ENCODE measurements at regions not wholly inside any gene's neighbourhood (a gene's known extent, or its start where the extent isn't known, plus 50 kb on each side); places are given as distances from the start of the nearest gene placed in this dataset.

GRCh38 chr12:114134922-114135321, 168.8 kb upstream of the RBM19 start:
- DNase-seq (ENCODE audit: extremely low read depth, low read depth): no peak
- no peak overlapping the region for H3K4me3 ChIP-seq (replicated peaks; ENCODE audit: low read depth, low read length)
- TF ChIP-seq, protein P1, sequence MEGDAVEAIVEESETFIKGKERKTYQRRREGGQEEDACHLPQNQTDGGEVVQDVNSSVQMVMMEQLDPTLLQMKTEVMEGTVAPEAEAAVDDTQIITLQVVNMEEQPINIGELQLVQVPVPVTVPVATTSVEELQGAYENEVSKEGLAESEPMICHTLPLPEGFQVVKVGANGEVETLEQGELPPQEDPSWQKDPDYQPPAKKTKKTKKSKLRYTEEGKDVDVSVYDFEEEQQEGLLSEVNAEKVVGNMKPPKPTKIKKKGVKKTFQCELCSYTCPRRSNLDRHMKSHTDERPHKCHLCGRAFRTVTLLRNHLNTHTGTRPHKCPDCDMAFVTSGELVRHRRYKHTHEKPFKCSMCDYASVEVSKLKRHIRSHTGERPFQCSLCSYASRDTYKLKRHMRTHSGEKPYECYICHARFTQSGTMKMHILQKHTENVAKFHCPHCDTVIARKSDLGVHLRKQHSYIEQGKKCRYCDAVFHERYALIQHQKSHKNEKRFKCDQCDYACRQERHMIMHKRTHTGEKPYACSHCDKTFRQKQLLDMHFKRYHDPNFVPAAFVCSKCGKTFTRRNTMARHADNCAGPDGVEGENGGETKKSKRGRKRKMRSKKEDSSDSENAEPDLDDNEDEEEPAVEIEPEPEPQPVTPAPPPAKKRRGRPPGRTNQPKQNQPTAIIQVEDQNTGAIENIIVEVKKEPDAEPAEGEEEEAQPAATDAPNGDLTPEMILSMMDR (IDR thresholded peaks at IDR 0.05; ENCODE audit: low read depth, low read length, missing control alignments): no peak

DNA sequence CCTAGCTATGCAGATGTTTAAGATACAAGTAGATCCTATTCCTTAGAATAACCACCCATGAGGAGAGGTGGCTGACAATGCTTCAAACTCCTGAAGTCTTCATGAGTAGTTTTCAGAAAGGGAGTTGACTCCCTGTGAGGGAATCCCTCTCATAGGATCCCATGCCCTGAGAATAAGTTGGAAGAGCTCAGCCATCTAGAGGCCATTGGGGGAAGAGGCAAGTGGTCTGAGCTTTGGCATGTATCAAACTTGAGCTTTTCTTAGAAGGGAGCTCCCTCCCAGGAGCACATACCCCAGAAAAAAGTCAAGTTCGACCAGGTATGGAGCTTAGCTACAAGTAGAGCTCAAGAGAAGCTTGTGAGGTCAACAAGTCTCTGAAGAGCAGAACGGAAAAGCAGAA, 165.7 kb upstream of the RBM19 start:
- H3K4me3 ChIP-seq (replicated peaks; ENCODE audit: low read depth, low read length): no peak overlapping the region
- TF ChIP-seq, protein P1 (IDR thresholded peaks at IDR 0.05; ENCODE audit: low read depth, low read length, missing control alignments): peak; percentile 18
- DNase-seq (ENCODE audit: extremely low read depth, low read depth): no peak

DNA sequence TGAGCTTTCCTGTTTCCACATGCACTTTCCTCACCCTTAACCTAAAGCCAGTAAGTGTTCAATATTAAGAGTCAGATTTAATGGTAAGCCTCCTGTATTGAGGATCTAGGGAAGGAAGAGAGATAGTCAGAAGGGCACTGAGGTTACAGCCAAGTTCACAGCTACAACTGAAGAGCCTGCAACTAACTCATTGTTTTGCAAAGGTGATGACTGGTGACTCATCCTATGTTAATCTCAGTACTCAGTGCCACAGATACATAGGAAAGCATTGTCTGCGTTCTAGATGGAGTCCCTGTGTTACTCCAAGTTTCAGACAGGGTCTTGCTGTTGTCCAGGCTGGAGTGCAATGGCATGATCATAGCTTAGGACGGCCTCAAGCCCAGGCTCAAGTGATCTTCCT, 157.0 kb upstream of the RBM19 start:
- TF ChIP-seq, protein P1 (IDR thresholded peaks at IDR 0.05; ENCODE audit: low read depth, low read length, missing control alignments): no peak
- DNase-seq (ENCODE audit: extremely low read depth, low read depth): no peak
- no peak overlapping the region for H3K4me3 ChIP-seq (replicated peaks; ENCODE audit: low read depth, low read length)

- TF ChIP-seq, protein P1 (IDR thresholded peaks at IDR 0.05; ENCODE audit: low read depth, low read length, missing control alignments): no peak
- DNase-seq (ENCODE audit: extremely low read depth, low read depth): no peak
Measured at GRCh38 chr12:114122016-114122415, 155.9 kb upstream of the RBM19 start.

DNA sequence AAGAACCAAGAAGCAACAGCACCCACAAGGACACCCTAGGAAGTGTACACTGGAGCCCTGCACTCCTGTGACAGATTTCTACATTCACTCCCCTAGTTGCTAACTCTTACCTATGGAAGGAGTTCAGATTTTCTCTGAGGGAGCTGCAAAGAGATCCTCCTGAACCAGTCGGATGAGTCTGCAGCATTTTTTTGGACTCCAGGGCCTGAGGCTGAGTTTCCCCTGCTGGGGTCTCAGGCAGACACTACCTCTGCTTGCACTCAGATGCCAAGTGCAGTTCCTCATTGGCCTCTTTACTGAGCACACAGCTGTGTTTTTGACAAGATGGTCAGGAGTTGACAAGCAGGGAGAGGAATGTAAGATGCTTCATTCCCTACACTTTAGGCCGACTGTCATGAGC, 153.2 kb upstream of the RBM19 start:
- no peak for DNase-seq (ENCODE audit: extremely low read depth, low read depth)
- no peak overlapping the region for H3K4me3 ChIP-seq (replicated peaks; ENCODE audit: low read depth, low read length)
- TF ChIP-seq, protein P1 (IDR thresholded peaks at IDR 0.05; ENCODE audit: low read depth, low read length, missing control alignments): no peak

More at GRCh38 chr12:114122016-114122415, 155.9 kb upstream of the RBM19 start:
- no peak overlapping the region for H3K4me3 ChIP-seq (replicated peaks; ENCODE audit: low read depth, low read length)

DNA sequence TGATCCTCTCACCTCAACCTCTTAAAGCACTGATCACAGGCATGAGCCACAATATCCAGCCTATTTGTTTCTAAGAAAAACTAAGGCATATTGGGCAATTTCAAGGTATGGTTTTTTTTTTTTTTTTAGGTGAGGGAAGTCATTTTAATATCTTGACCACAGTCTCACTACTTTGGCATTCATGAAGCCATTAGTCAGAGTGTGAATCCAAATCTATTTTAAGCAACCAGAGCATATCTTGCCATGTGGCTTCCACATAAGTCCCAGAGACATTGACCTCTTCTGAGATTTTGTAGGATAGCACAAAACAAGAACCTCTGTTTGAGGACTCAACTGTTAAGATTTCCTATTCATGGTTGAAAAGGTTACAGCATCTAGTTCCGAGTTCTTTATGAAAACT, 130.3 kb upstream of the RBM19 start:
- H3K4me3 ChIP-seq (replicated peaks; ENCODE audit: low read depth, low read length): no peak overlapping the region
- DNase-seq (ENCODE audit: extremely low read depth, low read depth): no peak
- TF ChIP-seq, protein P1 (IDR thresholded peaks at IDR 0.05; ENCODE audit: low read depth, low read length, missing control alignments): no peak

DNA sequence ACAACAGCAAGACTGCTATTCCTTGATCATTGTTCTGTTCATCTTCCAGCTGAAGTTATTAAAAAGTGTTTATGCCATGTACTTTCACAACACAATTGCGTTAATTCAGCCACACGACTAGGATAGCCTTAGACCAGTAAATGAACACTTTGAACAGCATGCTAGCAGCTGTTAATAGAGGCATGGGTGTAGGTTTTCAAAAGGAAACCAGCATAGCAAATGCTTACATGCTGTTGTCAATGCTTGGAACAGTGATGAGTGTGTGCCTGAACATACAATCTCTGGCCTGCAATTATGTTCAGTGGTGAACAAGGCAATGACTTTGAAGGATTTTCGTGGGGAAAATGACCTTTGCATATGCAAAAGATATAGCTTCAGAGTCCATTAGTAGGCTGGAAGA, 127.4 kb upstream of the RBM19 start:
- no peak for DNase-seq (ENCODE audit: extremely low read depth, low read depth)
- TF ChIP-seq, protein P1 (IDR thresholded peaks at IDR 0.05; ENCODE audit: low read depth, low read length, missing control alignments): no peak
- H3K4me3 ChIP-seq (replicated peaks; ENCODE audit: low read depth, low read length): no peak overlapping the region

All from HFF-Myc (cell line).